Epidermal melanocyte (primary cell): ENCODE measurements at regions not wholly inside any gene's neighbourhood (a gene's known extent, or its start where the extent isn't known, plus 50 kb on each side); places are given as distances from the start of the nearest gene placed in this dataset.
"Not testable (repeated sequence)": the region's sequence is repeated elsewhere in the genome, so short reads cannot be mapped to it uniquely, and the experiment has no call there.

Experiments used
- DNase-seq: peaks from one replicate; pipeline ENCODE4 v3.0.0; 2011; ENCODE audit warnings: low spot score; ENCODE audit not compliant: insufficient read length

DNA sequence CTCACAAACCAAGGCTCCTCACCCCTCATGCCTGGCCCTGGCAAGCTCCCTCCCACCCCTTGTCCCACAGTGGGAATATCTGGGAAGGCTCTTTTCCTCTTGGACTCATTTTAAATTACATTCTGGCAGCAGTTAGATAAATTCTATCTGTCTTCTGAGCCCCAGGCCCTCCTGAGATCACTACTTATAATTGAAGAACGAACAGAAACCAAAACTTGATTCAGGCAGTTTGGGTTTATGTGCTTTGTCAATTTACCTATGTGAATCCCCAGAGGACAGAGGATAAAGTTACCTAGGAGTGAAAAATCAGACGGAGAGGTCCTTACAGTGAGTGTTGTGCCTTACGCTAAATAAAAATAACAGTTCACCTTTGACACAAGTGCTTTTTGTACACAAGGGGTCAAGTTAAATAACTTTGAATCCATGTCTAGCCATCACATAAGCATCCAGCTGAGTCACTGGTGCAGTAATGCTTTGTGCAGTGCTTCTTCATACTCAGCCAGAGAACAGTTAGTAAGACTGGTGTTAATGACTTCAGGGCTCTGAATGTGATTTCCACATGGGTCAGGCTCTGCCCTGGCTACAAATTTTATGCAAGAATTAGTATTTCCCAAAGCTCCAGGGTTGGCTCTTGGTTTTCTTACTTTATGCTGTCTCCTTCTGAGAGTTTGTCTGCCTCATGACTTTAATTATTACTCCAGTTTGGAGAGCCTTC is 329.3 kb downstream of the INSIG2 start:
- no peak for DNase-seq

- DNase-seq = not testable (repeated sequence)
Observed at GRCh38 chr2:118415186-118415585, 326.9 kb downstream of the INSIG2 start.

- no peak for DNase-seq
Observed at GRCh38 chr2:118403658-118404451, 315.6 kb downstream of the INSIG2 start.

DNA sequence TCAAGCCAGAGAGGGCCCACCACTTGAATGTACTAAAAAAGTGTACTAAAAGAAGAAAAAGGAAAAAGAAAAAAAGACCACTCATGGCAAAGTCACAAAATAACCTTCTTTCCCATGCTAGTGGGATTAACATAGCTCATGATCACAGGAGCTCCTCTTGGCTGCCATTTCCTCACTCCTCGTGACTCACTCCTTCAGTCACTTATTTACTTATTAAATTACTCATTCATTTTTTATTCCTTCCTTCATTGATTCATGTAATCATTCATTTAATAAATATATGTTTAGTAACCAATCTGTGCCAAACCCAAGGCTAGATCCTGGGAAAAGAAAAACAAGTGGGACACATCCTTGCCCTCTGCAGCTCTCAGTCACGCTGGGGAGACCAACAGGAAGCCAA is 300.5 kb downstream of the INSIG2 start:
- DNase-seq = no peak

- no peak for DNase-seq
Observed at GRCh38 chr2:118387509-118387908, 299.2 kb downstream of the INSIG2 start.

GRCh38 chr2:118386641-118387302 is 298.5 kb downstream of the INSIG2 start:
- DNase-seq = no peak

- DNase-seq = no peak
Observed at GRCh38 chr2:118380915-118381653, 292.8 kb downstream of the INSIG2 start.

DNA sequence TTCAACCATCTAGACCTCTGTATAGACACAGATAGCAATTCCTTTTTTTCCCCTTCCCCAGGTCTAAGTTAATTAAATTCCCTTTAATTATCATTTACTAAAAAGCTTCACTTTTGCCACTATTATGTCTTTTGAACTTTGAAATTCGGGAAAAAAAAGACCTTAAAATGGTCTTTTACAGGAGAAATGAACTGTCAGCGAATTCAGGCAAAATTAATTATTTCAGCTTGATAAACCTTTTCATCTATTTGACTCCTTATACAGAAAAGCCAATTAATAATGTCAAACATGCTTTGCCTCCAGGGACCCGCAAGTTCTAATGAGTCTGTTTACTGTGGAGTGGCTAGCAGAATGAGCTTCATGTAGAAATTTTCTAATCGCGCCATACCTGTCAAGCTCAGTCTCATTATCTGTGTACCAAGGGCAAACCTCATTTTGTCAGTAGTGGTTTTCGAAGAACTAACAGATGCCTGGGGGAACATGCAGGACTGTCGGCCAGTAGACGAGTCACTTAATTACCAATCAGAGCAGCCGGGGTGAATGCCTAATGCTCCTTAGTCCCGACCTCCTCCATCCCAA is 287.7 kb downstream of the INSIG2 start:
- DNase-seq = no peak

DNA sequence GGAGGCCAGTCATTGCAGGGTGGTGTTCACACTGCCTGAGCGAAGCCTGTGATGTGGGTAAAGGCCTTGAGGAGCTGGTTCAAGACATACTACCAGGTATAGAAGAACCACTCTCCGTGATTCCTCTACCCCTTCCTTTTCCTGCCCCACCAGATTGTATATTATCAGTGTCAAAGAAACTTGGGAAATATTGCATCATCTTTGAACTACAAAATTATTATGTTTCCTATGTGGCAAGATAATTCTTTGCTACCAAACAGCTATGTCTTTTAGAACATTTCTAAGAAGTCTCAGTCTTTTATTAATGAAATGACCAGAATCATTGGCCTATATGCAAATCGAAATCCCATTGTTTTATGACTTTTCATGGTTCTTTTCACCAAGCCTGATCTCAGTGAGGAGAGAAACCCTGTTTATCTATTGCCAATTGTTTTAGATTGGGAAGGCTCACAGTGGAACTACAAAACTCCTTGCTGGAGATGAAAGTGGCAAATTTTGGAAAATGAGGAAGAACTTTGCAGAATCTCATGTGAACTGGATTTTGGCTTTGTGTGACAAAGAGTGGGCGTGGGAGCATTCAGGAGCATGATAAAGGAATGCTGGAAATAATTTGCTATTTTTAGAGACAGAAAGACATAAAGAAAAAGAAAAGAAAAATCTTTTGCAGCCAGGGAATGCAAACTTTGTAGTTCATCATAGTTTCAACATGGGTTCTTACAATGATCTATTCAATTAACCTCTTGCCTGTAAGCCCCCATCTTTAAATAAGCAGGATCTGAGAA is 286.9 kb downstream of the INSIG2 start:
- no peak for DNase-seq

- DNase-seq = no peak
Observed at GRCh38 chr2:118372886-118373830, 284.9 kb downstream of the INSIG2 start.

DNA sequence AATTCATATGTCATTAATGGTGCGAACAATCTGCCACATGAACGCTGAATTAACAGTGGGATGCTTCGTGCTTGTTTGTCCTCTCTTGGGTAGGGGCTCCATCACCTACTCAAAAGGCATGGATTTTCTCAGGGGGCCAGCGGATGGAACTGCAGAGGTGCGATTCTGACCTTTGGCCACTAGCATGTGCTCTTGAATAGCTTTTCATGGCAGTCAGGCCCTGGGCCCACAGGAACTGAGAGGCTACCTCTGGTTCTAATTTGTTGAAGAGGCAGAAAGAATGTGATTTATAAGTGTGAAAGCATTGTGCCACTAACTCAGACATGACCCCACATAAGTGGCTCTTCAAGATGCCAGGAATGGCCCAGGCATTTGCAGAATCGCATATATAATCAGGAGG is 283.2 kb downstream of the INSIG2 start:
- DNase-seq = no peak

- DNase-seq = not testable (repeated sequence)
Observed at GRCh38 chr2:118369521-118369920, 281.2 kb downstream of the INSIG2 start.

GRCh38 chr2:118363604-118364003 is 275.3 kb downstream of the INSIG2 start:
- no peak for DNase-seq

DNA sequence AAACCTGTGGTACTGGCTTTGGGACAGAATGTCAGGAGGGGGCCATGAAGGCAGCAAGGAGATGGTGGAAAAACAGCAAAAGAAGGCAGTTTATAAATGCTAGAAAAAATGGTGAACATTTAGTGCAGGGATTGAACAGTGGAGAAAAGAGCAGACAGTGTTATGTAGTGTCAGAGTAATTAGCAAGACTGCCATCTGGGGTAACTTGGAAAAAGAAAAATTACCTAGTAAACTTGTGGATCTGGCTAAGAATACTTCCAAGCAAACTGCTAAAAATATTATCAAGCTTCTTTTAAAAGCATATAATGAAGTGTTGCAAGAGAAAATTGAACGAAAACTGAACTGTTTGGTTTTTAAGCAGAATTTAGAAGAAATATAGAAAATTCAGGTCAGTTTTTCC is 267.8 kb downstream of the INSIG2 start:
- no peak for DNase-seq

GRCh38 chr2:118351796-118352195 is 263.5 kb downstream of the INSIG2 start:
- no peak for DNase-seq

DNA sequence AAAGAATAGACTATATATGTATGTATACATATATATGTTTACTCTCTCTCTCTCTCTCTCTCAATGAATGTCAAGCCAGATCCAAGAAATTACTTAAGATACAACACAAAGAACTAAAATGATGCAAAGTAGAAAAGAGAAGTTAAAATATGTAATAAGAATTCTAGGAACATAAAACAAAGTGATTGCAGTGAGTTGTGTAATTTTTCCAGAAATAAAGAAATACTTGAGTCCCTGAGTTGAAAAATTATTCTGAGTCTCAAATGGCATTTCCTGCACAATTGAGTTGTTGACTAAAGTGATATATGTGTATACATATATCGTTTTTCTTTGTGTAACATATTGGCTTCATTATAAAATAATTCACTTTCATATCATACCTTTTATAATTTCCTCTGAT is 262.4 kb downstream of the INSIG2 start:
- DNase-seq = no peak

GRCh38 chr2:118349365-118349764 is 261.1 kb downstream of the INSIG2 start:
- DNase-seq = no peak

GRCh38 chr2:118348380-118349034 is 260.2 kb downstream of the INSIG2 start:
- no peak for DNase-seq

GRCh38 chr2:118345465-118345864 is 257.2 kb downstream of the INSIG2 start:
- DNase-seq = no peak
